ENCODE measurements at regions not wholly inside any gene's neighbourhood (a gene's known extent, or its start where the extent isn't known, plus 50 kb on each side); places are given as distances from the start of the nearest gene placed in this dataset.
"Not testable (repeated sequence)": the region's sequence is repeated elsewhere in the genome, so short reads cannot be mapped to it uniquely, and the experiment has no call there.

- no peak for DNase-seq (ENCODE audit: low read depth in 2 of 2, low spot score in 1 of 2)
Observed at GRCh38 chr22:47315862-47316419, 553.5 kb downstream of the TBC1D22A start.

DNA sequence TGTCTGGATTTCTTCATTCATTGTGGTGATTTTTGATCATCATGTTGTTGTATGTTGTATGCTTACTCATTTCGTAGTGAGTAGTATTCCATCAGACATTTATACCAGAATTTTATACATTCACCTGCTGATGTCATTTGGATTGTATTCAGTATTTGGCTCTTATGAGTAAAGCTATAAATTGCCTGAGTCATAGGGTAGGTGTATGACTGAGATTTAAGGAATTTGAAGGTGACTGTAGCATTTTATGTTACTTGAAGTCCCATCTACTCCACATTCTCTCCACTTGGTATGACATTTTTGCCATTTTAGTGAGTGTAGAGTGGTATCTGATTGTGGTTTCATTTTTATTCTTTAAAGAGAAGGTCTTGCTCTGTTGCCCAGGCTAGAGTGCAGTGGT is 548.2 kb downstream of the TBC1D22A start:
- DNase-seq (ENCODE audit: low read depth in 2 of 2, low spot score in 1 of 2): no peak

GRCh38 chr22:47309946-47310345 is 547.5 kb downstream of the TBC1D22A start:
- DNase-seq (ENCODE audit: low read depth in 2 of 2, low spot score in 1 of 2): no peak

- DNase-seq (ENCODE audit: low read depth in 2 of 2, low spot score in 1 of 2): no peak
Observed at GRCh38 chr22:47309476-47309875, 547.0 kb downstream of the TBC1D22A start.

DNA sequence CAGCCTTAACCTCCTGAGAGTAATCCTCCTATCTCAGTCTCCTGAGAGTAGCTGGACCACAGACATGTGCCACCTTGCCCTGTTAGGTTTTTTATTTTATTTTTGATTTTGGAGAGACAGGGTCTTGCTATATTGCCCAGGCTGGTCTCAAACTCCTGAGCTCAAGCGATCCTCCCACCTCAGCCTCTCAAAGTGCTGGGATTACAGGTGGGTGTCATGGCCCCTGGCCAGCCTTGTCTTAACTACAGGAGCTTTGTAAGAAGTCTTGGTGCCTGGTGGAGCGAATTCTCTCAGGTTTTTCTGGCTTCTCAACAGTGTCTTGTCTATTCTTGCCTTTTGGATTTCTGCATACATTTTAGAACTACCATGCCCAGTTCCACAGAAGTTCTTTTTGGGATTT is 546.4 kb downstream of the TBC1D22A start:
- DNase-seq (ENCODE audit: low read depth in 2 of 2, low spot score in 1 of 2): no peak

GRCh38 chr22:47307822-47308221 is 545.4 kb downstream of the TBC1D22A start:
- DNase-seq (ENCODE audit: low read depth in 2 of 2, low spot score in 1 of 2): no peak

- no peak for DNase-seq (ENCODE audit: low read depth in 2 of 2, low spot score in 1 of 2)
Observed at GRCh38 chr22:47307326-47307725, 544.9 kb downstream of the TBC1D22A start.

DNA sequence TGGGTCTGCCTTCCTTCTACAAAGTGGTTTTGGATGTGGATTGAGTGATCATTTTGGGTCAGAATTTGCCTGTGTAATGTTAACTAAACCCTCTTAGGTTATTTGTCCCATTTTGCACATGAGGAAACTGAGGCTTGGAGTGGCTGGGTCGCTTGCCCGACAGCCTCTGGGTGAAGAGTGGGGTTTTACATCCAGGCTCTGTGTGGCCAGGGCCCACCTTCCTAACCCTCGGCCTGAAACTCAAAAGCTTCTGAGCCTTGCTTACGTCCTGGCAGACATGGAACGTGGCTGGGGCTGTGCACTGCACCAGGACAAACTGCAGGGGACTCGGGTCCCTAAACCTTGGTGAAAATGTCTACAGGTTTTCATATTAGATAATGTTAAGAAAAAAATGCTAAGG is 542.4 kb downstream of the TBC1D22A start:
- DNase-seq (ENCODE audit: low read depth in 2 of 2, low spot score in 1 of 2): no peak

- no peak for DNase-seq (ENCODE audit: low read depth in 2 of 2, low spot score in 1 of 2)
Observed at GRCh38 chr22:47304191-47304831, 541.9 kb downstream of the TBC1D22A start.

DNA sequence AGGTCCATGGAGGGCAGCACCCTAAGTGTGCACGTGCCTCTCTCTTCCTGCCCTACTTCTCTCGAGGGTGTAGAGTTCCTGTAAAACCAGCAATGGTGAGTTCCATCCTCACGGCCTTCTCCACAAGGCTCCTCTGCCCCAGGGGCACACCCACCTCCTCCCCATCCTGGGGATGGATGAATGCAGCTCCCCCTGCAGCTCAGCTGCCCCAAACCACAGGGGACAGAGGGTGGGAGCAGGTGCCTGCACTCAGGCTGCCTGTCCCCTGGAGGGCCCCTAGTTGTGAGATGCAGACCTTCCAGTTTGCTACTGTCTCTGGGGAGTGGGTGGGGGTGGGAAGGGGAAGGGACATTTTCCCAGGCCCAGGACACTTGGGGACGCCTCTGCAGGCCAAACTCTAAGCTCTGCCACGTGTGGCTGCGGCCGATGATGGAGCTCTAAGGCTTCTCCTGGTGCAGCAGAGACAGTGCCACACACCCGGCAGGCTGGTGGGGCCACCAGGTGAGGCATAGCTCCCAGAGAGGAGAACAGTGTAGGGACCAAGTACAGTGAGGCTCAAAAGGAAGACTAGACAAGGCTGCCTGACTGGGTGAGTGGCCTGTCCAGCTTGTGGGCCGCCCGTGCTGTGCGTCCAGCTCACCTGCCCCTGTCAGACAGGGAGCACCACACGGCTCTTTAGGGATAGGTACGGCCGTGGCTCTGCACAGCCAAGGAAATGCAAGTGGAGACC is 540.9 kb downstream of the TBC1D22A start:
- no peak for DNase-seq (ENCODE audit: low read depth in 2 of 2, low spot score in 1 of 2)

GRCh38 chr22:47302587-47302986 is 540.1 kb downstream of the TBC1D22A start:
- DNase-seq (ENCODE audit: low read depth in 2 of 2, low spot score in 1 of 2): not testable (repeated sequence)

GRCh38 chr22:47301820-47302475 is 539.5 kb downstream of the TBC1D22A start:
- DNase-seq (ENCODE audit: low read depth in 2 of 2, low spot score in 1 of 2): no peak

- DNase-seq (ENCODE audit: low read depth in 2 of 2, low spot score in 1 of 2): no peak
Observed at GRCh38 chr22:47300698-47301405, 538.4 kb downstream of the TBC1D22A start.

DNA sequence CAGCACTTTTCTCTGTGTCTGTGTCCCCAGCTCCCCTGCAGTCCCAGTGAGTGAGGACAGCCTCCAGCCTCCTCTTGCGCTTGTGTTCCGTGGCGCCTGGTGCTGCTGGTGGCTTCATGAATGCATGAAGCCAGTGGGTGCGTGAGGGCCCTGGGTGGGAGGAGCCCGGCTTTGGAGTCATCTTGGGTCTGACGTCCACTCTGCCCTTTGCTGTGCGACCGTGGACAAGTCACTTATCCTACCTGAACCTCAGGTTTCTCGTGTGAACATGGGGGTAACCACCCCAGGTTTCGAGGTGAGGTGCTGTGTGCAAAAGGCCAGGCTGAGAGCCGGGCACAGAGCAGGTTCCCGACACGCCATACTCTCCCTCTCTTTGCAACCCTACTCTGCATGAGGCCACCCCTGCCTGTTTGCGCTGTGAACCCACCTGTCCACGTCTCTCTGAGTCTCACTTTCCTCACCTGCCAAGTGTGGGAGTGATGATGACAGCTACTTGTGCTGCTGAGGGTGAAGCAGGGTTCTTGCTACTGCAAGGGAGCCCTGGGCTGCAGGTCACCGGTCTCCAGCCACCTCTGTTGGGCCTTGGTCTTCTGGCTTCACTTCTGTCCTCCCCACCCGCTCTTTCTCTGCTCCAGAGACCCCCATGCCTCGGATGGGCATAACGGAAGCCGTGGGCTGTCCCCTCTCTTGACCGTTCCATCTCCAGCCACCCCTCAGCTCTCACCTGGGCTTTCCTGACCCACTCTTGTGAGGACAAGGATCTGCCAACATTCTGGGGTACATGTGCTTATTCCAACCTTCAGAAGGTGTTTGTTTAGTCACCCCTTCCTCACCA is 537.6 kb downstream of the TBC1D22A start:
- DNase-seq (ENCODE audit: low read depth in 2 of 2, low spot score in 1 of 2): no peak

- DNase-seq (ENCODE audit: low read depth in 2 of 2, low spot score in 1 of 2): no peak
Observed at GRCh38 chr22:47299211-47299862, 536.9 kb downstream of the TBC1D22A start.

DNA sequence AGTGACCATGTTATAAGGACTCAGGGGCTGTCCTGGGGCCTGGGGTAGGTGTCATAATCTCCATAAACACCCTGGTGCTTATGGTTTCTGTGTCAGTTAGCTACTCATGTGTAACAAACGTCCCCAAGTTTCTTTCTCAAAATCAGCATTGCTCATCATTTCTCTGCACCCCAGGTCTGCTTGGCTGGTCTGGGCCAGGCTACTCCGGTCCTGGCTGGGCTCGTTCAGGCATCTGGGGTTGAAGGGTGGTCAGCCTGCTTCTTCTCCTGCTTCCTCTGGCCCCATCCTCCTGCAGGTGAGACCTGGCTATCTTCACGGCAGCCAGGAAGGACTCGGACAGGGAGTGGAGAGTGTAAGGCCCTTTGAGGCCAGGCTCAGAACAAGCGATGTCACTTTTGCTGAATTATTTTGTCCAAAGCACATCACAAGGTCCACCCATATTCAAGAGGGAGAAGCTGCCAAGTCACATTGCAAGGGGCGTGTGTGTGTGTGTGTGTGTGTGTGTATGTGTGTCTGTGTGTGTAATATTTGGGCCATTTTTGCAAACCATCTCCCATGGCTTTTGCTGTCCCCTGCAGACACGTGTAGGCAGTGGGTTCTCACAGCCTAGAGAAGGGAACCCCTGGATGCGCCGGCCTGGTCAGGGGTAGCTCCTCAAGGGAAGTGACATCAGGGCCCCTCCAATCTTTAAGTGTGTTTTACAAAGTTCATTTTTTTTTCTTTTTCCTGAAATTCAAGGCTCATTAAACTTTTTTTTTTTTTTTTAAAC is 535.8 kb downstream of the TBC1D22A start:
- DNase-seq (ENCODE audit: low read depth in 2 of 2, low spot score in 1 of 2): no peak

DNA sequence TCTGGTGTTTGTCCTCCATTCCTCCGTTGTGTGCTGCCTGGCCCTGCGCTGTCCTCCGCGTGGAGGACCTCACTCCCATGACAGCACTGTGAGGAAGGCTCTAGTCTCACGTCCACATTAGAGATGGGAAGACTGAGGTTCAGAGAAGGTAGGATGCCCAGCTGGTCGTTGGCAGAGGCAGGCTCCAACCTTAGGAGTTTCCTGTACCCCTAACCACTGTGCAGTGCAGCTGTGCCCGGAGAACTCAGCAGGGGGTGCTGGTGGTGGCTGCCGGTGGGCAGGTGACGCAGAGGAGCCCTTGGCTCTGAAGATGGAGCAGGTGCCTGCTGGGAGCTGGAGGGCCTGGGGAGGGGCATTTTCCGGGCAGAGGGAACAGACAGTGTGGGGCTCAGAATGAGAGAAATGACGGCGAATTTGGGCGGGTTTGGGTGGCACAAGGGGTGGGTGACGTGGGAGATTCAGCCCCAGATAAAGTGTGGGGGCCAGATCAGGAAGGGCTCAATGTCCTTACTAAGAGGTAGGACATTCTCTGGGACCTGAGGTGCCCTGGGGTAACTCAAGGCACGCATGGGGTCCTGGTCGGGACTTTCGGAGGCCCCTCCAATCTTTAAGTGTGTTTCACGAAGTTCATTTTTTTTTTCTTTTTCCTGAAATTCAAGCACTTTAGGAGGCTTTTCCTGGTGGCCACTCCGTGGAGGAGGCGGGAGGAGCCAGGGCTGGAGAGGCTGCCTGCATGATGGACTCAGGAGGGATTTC is 535.0 kb downstream of the TBC1D22A start:
- DNase-seq (ENCODE audit: low read depth in 2 of 2, low spot score in 1 of 2): no peak

DNA sequence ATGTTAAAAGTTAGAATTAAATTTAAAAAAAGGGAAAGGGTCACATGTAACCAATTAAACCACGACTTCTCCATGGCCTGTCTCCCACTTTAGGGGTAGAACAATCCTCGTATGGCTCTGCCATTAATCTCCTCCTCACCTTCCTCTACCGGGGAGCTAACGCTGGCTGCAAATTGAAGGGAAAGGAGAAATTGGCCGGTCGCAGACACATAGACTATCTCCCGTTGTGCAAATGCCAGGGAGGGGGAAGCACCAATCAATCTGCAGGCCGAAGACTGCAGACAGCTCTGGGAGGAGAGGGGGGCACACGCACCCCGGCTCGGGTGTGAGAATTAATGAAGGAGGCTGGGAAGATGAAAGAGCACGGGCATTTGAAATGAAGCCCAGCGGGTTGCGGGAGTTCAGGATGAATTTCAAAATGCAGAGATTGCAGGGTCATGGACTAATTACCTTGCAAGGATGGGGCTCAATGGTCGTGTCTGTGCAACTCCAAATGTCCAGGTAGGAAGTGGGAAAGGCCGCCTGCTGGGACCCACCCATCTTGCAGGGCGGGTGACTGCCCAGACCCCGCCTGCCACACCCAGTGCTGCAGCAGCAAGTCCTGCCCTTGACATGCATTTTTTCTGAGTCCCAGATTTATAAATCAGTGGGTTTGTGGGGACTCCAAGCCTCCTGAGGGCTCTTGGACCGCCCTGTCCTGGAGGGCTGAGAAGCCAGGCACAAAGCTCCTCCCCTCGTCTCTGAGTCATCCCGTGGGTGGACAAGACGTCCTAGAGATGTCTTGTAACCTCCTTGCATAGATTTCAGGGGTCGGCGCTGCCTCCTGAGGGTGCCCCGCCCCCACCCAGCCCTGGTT is 534.2 kb downstream of the TBC1D22A start:
- DNase-seq (ENCODE audit: low read depth in 2 of 2, low spot score in 1 of 2): no peak

Measured in stimulated activated CD8-positive, alpha-beta memory T cell treated with anti-CD3 and anti-CD28 coated beads, Interleukin-4, amount 100 ng/mL, for 4 hours (primary cell).